ENCODE measurements at regions not wholly inside any gene's neighbourhood (a gene's known extent, or its start where the extent isn't known, plus 50 kb on each side); places are given as distances from the start of the nearest gene placed in this dataset.

DNA sequence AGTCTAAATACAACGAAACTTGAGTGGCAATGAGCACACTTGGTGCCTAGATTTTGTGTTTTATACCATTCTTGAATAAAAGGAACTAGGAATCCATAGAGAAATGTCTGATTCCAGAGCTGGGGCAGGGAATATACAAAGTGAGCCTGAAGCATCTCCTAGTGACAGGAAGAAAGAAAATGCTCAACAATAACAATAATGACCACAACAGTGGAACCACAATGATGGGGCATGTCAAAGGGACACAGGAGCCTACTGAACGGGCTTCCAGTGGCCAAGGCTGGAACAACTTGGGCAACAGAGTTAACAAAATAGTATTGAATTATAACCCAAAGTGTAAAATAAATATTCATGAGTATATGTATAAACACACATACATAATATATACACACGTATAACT is 94.4 kb upstream of the ADCY1 start:
- TF ChIP-seq, protein P1, sequence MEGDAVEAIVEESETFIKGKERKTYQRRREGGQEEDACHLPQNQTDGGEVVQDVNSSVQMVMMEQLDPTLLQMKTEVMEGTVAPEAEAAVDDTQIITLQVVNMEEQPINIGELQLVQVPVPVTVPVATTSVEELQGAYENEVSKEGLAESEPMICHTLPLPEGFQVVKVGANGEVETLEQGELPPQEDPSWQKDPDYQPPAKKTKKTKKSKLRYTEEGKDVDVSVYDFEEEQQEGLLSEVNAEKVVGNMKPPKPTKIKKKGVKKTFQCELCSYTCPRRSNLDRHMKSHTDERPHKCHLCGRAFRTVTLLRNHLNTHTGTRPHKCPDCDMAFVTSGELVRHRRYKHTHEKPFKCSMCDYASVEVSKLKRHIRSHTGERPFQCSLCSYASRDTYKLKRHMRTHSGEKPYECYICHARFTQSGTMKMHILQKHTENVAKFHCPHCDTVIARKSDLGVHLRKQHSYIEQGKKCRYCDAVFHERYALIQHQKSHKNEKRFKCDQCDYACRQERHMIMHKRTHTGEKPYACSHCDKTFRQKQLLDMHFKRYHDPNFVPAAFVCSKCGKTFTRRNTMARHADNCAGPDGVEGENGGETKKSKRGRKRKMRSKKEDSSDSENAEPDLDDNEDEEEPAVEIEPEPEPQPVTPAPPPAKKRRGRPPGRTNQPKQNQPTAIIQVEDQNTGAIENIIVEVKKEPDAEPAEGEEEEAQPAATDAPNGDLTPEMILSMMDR (conservative IDR thresholded peaks at IDR 0.05 in 1 of 2, IDR thresholded peaks at IDR 0.05 in 1 of 2; ENCODE audit: low read depth in 1 of 2, low read length in 2 of 2) = no peak
- no peak for TF ChIP-seq EZH2 (IDR thresholded peaks at IDR 0.05; ENCODE audit: low read length, missing control alignments)

Measured in fibroblast of lung (primary cell).